GM21367 (cell line): ENCODE measurements at regions not wholly inside any gene's neighbourhood (a gene's known extent, or its start where the extent isn't known, plus 50 kb on each side); places are given as distances from the start of the nearest gene placed in this dataset.

Experiments used
- ATAC-seq: cut with Tn5 transposase; IDR thresholded peaks from one replicate; pipeline ENCODE4 v1.9.1; 2021; ENCODE audit not compliant: unreplicated experiment

DNA sequence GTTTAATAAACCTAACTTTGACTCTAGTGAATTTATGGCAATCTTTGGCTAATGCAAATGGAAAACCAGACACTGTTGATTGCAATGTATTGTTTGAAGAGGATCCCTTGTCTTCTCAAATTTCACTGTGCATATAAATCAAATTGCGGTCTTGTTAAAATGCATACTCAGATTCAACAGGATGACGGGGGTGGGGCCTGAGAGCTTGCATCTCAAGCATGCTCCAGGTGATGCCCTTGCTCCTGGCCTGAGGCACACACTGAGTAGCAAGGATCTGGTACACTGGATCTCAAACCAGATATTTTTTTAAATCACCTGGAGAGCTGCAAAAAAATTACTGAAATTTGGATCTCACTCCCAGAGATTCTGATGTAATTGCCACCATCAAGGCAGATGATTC lies 463.7 kb downstream of the DNAH5 start:
- no peak for ATAC-seq

GRCh38 chr5:13478831-13479465 lies 465.5 kb downstream of the DNAH5 start:
- ATAC-seq: peak; percentile 49

DNA sequence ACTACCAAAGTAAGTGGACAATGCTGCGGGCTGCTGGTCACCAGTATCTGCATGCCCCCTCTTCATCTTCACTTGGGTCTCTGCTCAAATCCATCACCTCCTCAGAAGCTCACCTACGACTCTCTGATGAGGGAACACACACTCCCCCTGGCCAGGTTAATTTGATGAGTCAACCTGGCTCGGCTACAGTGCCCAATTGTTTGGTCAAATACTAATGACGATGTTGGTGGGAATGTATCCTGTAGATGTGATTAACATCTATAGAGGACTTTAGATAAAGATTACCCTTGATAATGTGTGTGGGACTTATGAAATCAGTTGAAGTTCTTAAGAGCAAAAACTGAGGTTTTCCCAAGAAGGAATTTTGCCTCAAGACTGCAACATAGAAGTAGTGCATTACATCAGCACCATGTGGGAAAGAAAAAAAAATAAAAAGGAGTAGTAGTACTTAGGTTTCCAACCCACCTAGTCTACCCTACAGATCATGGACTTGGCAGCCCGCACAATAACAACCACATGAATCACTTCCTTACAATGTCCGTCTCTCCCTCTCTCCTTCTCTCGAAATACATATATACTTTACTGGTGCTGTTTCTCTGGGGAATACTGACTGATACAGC lies 467.3 kb downstream of the DNAH5 start:
- ATAC-seq: no peak

DNA sequence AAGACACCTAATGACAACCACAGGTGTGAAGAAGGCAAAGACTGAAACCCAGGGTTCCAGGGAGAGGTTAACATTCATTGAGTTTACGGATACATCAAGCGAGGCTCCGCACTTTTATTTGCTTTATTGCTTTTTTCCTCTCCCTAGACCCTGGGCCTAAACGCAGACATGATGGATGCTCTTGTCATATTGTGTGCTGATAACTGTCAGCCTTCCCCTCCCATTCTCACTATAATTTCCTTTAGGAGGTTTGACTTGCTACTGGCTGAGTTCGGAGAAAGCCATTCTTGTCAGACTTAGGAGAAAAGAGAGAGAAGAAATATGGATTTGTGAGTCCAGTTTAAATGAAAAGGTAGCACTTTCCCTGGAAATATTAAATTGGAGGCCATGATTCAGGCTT lies 471.6 kb downstream of the DNAH5 start:
- ATAC-seq: no peak

- no peak for ATAC-seq
Observed at GRCh38 chr5:13470975-13471374, 473.5 kb downstream of the DNAH5 start.

- ATAC-seq: no peak
Observed at GRCh38 chr5:13470263-13470662, 474.2 kb downstream of the DNAH5 start.

- no peak for ATAC-seq
Observed at GRCh38 chr5:13464532-13465193, 479.8 kb downstream of the DNAH5 start.

- ATAC-seq: no peak
Observed at GRCh38 chr5:13460587-13460986, 483.9 kb downstream of the DNAH5 start.

GRCh38 chr5:13454050-13454449 lies 490.4 kb downstream of the DNAH5 start:
- ATAC-seq: no peak

GRCh38 chr5:13448843-13449242 lies 495.6 kb downstream of the DNAH5 start:
- ATAC-seq: no peak

DNA sequence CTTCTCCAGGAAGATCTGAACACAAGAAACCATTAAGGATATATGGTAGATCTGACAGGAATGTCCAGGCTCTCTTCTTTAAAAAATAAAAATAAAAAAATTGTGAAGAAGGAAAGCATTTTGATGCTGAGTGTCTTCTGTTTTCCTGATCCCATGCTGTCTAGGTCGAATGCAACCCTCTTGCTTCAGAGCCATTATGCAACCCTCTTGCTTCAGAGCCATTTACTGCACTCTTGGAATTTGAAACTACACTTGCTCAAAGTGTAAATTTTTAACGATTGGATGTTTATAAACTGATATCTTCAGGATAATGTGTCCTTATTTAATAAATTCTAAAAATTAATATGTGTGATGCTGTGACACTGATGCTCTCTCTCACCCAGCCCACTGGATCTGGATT lies 505.1 kb downstream of the DNAH5 start:
- no peak for ATAC-seq

GRCh38 chr5:13427827-13428557 lies 516.5 kb downstream of the DNAH5 start:
- ATAC-seq: no peak

DNA sequence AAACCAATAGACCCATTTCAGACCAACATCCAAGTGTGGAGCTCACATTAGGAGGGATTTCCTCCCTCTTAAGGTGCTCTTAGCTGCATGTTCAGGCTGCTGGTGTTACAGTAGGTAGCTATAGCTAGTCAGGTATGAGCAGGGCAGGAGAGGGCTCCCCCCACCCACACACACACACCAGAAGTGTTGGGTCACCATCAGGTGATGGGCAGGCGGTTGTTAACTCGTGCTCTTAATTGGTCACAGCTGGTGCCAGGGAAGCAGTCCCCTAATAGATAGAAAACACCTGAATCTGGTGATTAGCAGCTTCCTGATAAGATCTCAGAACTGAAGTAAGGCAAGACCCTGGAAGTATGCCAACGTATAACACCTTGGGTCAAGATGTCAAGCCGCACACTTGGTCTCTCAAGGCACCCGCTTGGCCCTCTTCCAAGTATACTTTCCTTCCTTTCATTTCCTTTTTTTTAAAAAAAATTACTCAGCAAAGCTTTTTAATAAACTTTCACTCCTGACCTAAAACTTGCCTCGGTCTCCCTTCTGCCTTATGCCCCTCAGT lies 532.4 kb downstream of the DNAH5 start:
- ATAC-seq: no peak

DNA sequence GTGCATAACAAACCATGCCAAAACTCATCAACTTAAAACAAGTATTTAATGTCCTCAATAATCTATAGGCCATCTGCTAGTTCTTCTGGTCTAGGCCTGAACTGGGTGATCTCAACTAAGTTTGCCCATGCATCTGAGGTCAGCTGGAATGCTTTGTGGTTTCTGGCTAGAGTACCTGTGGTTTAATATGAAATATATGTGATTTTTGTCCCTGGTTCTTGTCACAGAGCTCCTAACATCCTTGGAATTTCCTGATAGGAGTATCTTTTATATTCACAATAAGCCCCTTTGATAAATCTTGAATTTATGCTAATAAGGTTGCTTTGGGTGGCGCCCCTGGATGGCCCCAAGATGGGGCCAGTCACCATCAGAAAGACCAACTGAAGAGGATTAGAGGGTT lies 535.9 kb downstream of the DNAH5 start:
- no peak for ATAC-seq

GRCh38 chr5:13403351-13403750 lies 541.1 kb downstream of the DNAH5 start:
- no peak for ATAC-seq

- ATAC-seq: no peak
Observed at GRCh38 chr5:13385066-13385465, 559.4 kb downstream of the DNAH5 start.

DNA sequence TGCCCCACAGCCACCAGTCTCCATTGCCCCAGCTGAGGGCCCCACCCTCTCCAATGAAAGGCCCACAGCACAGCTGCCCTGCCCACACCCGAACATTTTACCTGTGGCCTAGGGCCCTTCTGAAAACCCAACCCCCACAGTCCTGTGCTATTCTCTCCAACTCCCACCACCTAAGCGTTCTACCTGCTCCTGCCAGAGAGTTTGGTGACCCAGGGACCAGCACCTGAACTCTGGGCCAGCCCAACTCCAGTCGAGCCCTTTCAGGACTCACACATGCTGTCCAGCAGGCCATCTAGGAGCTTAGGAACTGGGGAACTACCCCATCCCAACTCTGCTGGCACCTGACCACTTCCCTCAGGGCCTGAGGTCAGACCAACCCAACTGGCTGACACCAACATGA lies 562.3 kb downstream of the DNAH5 start:
- no peak for ATAC-seq

DNA sequence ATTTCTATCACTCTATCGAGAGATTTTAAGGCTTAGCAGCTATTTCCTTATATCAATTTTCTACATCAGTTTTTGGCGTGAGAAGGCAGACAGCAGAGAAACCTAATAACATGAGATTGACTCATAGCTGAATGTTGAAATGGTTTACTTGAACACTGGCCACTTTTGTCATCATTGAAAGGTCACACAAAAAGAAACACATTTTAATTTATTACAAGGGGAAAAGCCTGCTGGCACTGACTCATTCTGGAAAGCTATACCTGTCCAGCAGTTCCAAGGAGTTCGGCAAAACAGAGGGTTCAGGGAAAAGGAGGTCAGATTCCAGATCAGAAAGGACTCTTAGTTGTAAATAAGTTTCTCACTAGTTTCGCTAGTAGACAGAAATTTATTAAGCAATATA lies 566.4 kb downstream of the DNAH5 start:
- no peak for ATAC-seq

DNA sequence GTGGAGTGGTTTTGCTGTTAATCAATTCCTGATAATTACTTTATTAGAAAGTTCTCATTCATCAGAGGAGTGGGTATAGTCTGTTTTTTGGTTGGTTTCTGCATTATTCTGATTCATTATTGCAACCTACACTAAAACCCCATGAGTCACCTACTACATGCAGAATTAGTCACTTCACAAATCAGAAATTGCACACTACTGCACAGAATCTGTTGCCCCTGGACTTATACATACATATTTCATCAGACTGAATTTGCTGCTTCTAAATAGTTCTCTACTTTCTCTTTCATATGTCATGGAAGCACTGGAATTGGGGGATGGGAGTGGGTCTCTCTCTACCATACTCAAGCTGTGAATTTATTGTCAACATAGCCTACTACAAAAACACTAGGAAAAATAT lies 585.1 kb downstream of the DNAH5 start:
- no peak for ATAC-seq

- no peak for ATAC-seq
Observed at GRCh38 chr5:13358342-13358741, 586.1 kb downstream of the DNAH5 start.

- no peak for ATAC-seq
Observed at GRCh38 chr5:13357929-13358328, 586.6 kb downstream of the DNAH5 start.

DNA sequence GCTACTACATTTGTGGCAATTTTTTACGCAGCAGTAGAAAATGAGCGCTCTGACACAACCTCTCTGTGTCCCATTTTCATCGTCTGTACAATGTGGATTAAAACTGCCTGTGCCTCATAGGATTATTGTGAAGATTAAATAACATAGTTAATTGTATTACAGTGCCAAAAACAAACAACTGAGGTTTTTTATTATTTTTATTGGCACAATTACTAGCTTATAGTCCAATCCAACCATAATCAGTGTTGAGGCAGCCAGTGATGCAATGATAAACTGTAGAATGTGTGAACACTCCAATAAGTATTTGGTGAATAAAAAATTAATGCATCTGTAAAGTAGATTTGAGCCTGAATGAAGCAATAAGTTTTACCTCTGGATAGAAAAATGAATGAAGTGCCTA lies 588.3 kb downstream of the DNAH5 start:
- no peak for ATAC-seq
